ENCODE measurements at regions not wholly inside any gene's neighbourhood (a gene's known extent, or its start where the extent isn't known, plus 50 kb on each side); places are given as distances from the start of the nearest gene placed in this dataset.

DNA sequence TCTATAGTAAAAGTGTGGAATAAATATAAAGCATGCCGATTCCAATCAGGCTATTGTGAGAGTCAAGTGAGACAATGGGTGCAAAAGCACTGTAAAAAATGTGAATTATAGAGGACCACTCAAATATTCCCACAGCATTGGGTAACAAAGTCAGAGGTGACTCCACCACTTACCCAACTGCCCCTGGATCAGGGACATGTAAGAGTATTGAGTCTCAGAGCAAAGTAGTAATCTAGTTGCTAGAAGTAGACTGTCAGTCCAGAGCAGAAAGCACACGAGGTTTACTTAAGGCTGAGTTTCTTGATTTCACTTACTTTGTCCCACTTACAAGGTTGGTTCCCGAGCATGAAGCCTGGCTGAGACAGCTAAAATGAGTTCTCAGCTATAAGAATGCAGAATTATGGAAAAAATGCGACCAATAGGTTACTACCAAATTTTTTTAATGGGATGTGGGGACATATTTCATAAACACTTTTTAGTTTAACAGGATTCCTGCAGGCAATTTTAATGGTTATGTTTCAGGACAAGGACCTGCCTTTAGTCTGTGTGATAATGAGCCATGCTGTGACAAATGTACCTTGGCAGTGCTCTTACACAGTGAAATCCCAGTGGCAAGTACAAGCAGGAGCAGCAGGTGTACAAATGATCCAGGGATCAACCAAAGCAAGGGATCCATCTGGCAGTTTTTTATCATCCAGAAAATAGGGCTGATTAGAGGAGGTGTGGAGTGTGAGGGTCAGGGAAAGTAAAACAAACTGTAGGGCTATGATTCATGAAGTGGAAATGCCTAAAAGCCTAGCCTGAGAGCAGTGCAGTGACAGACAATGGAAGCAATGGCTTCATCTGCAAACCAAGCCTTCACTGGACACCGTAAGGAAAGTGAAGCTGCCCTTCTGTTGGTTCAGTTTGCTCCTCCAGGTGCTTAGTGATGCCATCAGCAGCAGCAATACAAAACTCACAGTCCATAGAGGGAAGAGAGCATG is 156.2 kb upstream of the SPAG17 start:
- Mint-ChIP-seq H3K4me3 (no peak overlapping the region), H3K4me1 (no peaks in the 10 kb centered on the region), H3K36me3 (ENCODE audit: low read depth) (no peaks in the 10 kb centered on the region), H3K27me3 (no peaks in the 10 kb centered on the region), H3K9me3 (peaks cover 5% of the 10 kb centered on the region), H3K27ac (no peak overlapping the region)
- DNase-seq: no peak
- no peak for ATAC-seq

DNA sequence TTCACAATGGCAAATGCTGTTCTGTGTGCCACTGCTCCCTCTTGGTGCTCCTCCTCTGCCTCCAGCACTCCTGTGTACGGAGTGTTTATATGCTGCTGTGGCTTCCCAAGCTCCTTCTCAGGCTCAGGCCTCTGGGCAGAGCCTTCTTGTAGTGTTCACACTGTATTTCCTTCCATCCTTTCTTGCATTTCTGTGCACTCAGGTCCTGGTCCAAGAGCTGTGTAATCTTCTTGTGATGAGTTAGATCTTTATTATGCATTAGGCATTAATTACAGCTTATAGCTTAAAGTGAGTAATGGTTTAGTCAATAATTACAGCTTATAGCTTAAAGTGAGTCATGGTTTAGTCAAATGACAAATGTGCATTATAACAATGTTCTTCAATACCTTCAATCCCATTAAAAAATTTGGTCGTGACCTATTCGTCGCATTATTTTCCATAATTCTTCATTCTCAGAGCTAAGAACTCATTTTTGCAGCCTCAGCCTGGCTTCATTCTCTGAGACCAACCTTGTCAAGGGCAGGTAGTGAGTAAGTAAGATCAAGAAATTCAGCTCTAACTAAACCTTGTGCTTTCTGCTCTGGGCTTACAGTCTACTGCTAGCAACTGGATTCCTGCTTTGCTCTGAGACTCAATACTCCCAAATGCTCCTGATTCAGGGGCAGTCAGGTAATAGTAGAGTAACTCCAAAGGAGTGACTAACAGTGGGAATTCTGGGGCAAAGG is 154.5 kb upstream of the SPAG17 start:
- Mint-ChIP-seq H3K4me1 (no peaks in the 10 kb centered on the region), H3K27me3 (no peaks in the 10 kb centered on the region), H3K27ac (no peak overlapping the region), H3K9me3 (peaks cover 9% of the 10 kb centered on the region), H3K4me3 (no peak overlapping the region), H3K36me3 (ENCODE audit: low read depth) (no peaks in the 10 kb centered on the region)
- no peak for ATAC-seq
- no peak for DNase-seq

DNA sequence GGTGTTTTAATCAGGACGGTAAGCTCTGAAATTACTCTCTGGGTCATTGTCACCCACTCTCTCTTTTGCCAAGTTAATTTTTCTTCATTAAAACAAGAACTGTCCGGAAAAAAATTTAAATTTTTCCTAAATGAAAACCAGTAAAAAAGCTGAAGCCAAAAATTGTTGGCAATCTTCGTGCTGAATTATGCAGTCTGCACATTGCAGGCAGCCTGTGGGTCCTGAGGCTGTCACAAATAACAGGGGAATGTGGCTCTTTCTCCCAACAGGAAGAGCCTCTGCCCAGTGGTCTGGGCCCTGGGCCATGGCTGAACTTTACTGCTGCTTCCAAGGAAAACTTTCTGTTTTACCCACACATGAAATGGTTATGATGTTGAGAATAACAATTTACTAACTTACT is 153.9 kb upstream of the SPAG17 start:
- Mint-ChIP-seq H3K4me3 (no peak overlapping the region), H3K9me3 (peaks cover 9% of the 10 kb centered on the region), H3K36me3 (ENCODE audit: low read depth) (no peaks in the 10 kb centered on the region)

DNA sequence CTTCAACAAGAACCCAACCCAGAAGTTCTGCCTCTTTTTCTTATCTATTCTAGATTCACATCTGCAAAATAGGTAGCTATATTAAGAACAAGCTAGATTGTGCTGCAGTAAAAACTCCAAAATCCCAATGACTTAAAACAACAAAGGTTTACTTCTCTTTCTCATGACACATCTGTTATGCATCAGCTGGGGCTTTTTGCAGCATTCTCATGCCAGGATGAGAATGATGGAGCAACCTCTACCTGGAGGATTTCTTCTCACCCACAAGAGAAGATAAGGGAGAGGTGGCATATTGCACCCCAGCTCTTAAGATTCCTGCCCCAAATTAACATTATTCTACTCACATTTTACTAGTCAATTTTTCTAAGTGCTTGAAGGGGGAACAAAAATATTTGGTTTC is 152.3 kb upstream of the SPAG17 start:
- Mint-ChIP-seq H3K4me1 (no peaks in the 10 kb centered on the region), H3K4me3 (no peak overlapping the region), H3K9me3 (peaks cover 4% of the 10 kb centered on the region), H3K36me3 (ENCODE audit: low read depth) (no peaks in the 10 kb centered on the region), H3K27me3 (no peaks in the 10 kb centered on the region), H3K27ac (no peak overlapping the region)
- ATAC-seq: no peak
- no peak for DNase-seq

More for the DNA sequence above, 153.9 kb upstream of the SPAG17 start:
- Mint-ChIP-seq H3K27ac (no peak overlapping the region), H3K27me3 (no peaks in the 10 kb centered on the region), H3K4me1 (no peaks in the 10 kb centered on the region)
- ATAC-seq (no peak), DNase-seq (no peak)

DNA sequence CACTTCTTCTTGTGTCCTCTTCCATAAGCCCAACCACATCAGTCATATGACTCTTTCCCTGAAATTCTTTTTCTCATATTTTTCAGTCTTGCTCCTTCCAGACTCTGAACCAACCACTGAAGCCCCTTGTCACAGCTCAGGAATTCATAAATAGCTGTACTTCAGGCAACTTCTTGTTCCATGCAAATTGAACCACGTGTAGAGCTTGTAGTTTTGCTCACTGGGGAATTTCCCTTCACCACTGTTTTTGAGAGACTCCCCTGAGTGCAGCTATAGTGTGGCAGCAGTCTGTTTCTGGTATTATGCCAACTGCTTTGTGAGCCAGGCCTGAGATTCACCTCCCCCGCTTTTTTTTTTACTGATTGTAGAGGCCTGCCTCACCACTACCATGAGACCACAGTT is 150.3 kb upstream of the SPAG17 start:
- Mint-ChIP-seq H3K9me3 (peaks cover 4% of the 10 kb centered on the region), H3K36me3 (ENCODE audit: low read depth) (no peaks in the 10 kb centered on the region), H3K4me1 (no peaks in the 10 kb centered on the region), H3K27me3 (no peaks in the 10 kb centered on the region), H3K27ac (no peak overlapping the region), H3K4me3 (no peak overlapping the region)
- ATAC-seq: no peak
- DNase-seq: no peak

DNA sequence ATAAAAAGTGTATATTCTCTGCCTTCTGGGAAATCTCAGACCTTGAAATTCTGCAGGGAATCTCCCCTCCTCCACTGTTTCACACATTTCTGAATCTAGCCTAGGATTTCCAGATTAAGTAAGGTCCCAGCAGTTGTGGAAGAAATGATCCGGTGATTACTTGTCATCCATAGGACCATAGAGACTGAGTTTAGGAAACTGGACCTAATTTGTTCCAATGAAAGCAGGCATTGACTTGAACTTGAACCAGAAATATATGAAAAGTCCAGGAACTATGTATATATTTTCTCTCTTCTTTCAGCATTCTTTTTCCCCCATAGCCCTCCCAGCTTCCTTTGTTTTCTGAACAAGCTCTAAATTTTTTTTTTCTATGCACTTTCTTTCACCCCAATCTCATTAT is 149.5 kb upstream of the SPAG17 start:
- peaks cover 4% of the 10 kb centered on the region for H3K9me3 Mint-ChIP-seq
- no peaks in the 10 kb centered on the region for H3K27me3 Mint-ChIP-seq
- no peak for DNase-seq
- no peak overlapping the region for H3K4me3 Mint-ChIP-seq
- no peak overlapping the region for H3K27ac Mint-ChIP-seq
- H3K36me3 Mint-ChIP-seq (ENCODE audit: low read depth): no peaks in the 10 kb centered on the region
- ATAC-seq: no peak
- no peaks in the 10 kb centered on the region for H3K4me1 Mint-ChIP-seq

DNA sequence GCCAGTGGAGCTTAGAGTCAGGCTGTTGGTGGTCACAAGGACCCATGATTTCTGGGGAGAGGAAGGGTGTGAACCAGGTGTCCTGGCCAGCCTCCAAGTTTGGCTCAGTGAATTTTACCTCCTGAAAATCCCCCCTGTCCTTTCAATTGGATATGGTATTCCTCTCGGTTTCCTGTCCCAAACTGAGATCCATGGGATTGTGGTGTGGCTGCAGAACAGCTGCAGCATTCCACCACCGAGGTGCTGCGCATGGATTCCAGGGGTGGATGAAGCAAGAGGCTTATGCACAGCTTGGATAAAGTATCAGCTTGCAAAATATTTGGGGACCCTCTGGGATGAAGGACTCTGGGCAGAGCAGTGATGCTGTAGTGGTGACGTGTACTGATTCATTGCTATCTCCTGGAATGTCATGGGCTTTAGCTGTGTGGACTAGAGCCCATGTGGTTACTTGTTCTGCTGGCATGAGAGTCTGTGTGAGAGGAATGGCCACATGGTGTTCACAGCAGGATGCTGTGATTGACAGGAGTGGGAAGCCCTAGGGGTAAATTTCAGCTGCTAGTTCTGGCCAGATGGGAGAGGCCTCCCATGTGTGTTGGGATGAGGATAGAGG is 148.7 kb upstream of the SPAG17 start:
- H3K27me3 Mint-ChIP-seq: no peaks in the 10 kb centered on the region
- DNase-seq (no peak), ATAC-seq (no peak)
- H3K4me1 Mint-ChIP-seq: no peaks in the 10 kb centered on the region
- no peak overlapping the region for H3K27ac Mint-ChIP-seq
- H3K9me3 Mint-ChIP-seq: peaks cover 4% of the 10 kb centered on the region
- H3K4me3 Mint-ChIP-seq: no peak overlapping the region
- no peaks in the 10 kb centered on the region for H3K36me3 Mint-ChIP-seq (ENCODE audit: low read depth)

DNA sequence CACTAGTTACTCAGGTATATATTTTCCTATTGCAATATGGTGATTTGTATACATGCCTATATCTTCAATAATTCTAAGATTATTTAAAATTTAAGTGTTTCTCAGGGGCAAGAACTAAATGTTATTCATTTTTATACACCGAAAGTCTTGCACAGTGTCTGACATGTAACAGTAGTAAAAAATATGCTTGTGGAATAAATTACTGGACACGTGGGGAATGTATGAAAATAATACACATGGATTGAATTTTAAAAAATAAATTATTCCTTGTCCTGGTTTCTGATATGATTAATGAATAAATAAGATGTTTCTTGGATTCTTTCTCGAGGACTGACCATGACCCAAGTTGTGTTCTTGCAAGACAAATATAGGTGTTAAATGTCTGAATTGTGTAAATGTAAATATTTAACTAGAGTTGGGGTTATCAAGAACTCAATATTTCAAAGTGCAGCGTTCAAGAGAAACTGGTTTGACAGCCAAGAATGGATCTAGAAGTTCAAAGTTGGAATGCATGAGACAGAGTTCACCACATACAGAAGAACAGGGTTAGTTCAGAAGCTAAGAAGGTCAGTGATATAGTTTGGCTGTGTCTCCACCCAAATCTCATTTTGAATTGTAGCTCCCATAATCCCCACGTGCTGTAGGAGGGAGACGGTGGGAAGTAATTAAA is 142.1 kb upstream of the SPAG17 start:
- no peak for ATAC-seq
- Mint-ChIP-seq H3K4me1 (no peaks in the 10 kb centered on the region), H3K36me3 (ENCODE audit: low read depth) (no peaks in the 10 kb centered on the region), H3K27ac (no peak overlapping the region), H3K4me3 (no peak overlapping the region), H3K9me3 (no peaks in the 10 kb centered on the region), H3K27me3 (no peaks in the 10 kb centered on the region)
- DNase-seq: no peak

DNA sequence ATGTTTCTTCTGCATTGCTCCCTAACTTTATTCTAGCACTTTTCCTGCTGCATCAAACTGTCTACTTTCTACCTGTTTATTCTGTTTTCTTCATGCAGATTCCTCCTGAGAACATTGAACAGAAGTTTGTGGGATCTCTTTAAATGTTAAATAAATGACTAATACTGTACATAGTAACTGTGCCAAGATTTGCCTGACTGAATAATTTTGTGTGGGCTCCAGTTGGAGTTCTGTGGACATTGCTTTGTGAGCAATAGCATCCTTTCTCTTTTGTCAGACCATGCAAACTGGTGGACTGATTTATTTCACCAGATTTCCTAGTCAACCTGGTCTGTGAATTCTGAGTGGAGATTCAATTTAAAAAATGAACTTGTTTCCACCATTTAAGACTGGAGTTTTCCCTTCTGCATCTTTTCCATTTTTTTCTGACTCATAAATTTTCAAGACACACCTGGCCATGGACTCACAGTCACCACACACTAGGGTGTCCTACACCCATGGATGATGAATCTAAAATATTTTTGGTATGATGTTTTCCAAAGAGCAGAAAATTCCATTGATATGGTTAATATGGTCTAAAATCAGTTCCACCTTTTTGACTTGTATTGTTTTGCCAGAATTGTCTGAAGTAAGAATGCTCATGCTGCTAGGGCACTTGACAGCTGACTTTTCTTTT is 140.7 kb upstream of the SPAG17 start:
- no peak overlapping the region for H3K4me3 Mint-ChIP-seq
- H3K9me3 Mint-ChIP-seq: peaks cover 5% of the 10 kb centered on the region
- ATAC-seq (no peak), DNase-seq (no peak)
- H3K27me3 Mint-ChIP-seq: no peaks in the 10 kb centered on the region
- H3K36me3 Mint-ChIP-seq (ENCODE audit: low read depth): no peaks in the 10 kb centered on the region
- H3K27ac Mint-ChIP-seq: no peak overlapping the region
- H3K4me1 Mint-ChIP-seq: no peaks in the 10 kb centered on the region

DNA sequence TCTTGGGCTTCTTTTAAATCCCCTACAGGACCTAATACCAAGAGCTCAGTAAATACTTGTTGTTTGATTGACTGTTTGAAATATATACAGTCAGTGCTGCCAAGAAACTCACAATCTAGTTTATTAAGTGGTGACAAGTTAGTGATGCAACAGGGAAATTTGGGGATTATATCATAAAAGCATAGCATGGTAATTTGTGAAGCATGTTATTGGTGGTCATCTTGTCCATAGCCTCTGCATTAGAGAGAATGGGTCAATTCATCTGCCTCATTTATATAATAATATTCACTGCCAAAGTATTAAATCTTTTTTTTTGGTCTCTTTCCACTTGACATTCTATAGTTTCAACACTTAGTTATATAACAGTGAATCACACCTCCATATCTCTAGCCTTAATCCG is 138.2 kb upstream of the SPAG17 start:
- no peak overlapping the region for H3K4me3 Mint-ChIP-seq
- H3K27ac Mint-ChIP-seq: no peak overlapping the region
- no peaks in the 10 kb centered on the region for H3K27me3 Mint-ChIP-seq
- DNase-seq (no peak), ATAC-seq (no peak)
- H3K36me3 Mint-ChIP-seq (ENCODE audit: low read depth): no peaks in the 10 kb centered on the region
- H3K4me1 Mint-ChIP-seq: no peaks in the 10 kb centered on the region
- H3K9me3 Mint-ChIP-seq: peaks cover 14% of the 10 kb centered on the region

DNA sequence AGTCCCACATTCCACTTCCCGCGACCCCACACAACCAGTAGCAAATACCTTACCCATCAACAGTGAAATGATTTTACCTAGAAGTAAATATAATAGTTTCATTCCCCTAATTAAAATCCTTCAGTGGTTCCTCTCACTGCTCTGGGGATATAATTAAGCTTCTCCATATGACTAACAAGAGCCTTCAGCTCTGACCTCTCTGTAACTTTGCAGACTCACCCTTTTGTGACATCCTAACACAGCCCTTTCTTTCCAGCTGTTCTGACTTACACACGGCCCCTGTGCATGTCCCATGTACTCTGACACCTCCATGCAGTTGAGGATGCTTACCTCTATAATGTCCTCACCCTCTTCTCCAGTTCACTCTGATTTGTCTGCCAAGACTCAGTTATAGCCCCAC is 137.3 kb upstream of the SPAG17 start:
- no peak for ATAC-seq

DNA sequence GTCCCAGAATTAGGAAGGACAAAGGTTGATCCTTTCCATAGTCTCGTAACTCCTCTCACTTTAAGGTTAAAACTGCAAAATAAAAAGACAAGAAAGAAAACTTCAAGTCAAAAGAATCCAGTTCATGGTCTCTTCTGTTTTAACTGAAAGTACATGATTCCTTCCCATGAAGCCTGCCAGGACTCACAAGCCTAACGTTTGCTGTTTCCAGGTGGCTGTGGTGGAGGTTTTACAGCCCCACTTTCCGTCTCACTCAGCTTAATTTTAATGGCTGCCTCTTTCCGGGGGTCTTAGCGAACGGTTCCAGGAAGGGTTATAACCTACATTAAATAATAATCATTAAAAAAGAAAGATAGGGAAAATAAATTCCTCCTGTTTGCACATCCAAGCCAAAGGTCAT is 136.8 kb upstream of the SPAG17 start:
- H3K36me3 Mint-ChIP-seq (ENCODE audit: low read depth): no peaks in the 10 kb centered on the region

More for the DNA sequence above, 137.3 kb upstream of the SPAG17 start:
- Mint-ChIP-seq H3K9me3 (peaks cover 14% of the 10 kb centered on the region), H3K4me1 (no peaks in the 10 kb centered on the region), H3K27me3 (no peaks in the 10 kb centered on the region), H3K36me3 (ENCODE audit: low read depth) (no peaks in the 10 kb centered on the region), H3K4me3 (no peak overlapping the region), H3K27ac (no peak overlapping the region)
- no peak for DNase-seq

DNA sequence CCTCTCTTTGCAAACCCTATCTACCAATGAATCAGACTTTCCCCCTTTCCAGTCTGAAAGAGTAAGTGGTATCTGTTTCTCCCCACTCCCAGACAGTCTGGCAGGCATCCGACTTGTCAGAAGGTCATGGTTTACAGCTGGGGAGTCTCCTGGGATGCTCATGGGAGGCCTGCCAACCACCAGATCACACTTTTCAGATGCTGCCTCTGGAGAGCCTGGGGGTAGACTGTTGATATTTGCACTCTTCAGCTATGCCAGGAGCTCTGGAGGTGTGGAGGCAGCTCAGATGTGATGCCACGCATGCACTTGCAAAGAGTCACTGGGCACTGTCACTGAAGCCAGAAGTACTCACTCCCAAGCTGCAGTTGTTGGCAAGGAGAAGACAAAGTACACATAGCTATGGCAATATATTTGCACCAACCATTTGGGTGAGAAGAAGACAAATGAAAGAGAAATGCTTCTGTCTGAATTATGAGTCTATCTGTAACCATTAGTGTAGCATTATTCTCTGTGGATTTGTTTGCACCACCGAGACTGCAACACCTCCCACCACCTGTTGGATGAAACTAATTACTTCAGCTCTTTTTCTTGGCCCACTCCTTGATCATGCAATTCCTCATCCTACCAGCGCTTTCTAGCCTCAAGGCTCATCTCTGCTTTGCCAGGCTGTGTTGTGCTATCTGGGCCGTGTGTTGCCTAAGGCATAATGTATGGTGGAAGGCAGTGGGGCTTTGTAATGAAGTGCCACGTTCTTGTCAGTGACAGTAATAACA is 133.0 kb upstream of the SPAG17 start:
- no peak for ATAC-seq
- no peaks in the 10 kb centered on the region for H3K27me3 Mint-ChIP-seq
- no peaks in the 10 kb centered on the region for H3K36me3 Mint-ChIP-seq (ENCODE audit: low read depth)
- no peak for DNase-seq
- H3K9me3 Mint-ChIP-seq: peaks cover 14% of the 10 kb centered on the region
- H3K4me3 Mint-ChIP-seq: no peak overlapping the region
- H3K27ac Mint-ChIP-seq: no peak overlapping the region
- no peaks in the 10 kb centered on the region for H3K4me1 Mint-ChIP-seq

More for the DNA sequence above, 136.8 kb upstream of the SPAG17 start:
- no peak for ATAC-seq
- Mint-ChIP-seq H3K4me1 (no peaks in the 10 kb centered on the region), H3K4me3 (no peak overlapping the region), H3K27me3 (no peaks in the 10 kb centered on the region), H3K27ac (no peak overlapping the region), H3K9me3 (peaks cover 14% of the 10 kb centered on the region)
- DNase-seq: no peak

Measured in activated naive CD8-positive, alpha-beta T cell treated with anti-CD3 and anti-CD28 coated beads, Interleukin-2, amount 50 U/mL, for 24 hours (primary cell).